WI38 (cell line): ENCODE measurements at regions not wholly inside any gene's neighbourhood (a gene's known extent, or its start where the extent isn't known, plus 50 kb on each side); places are given as distances from the start of the nearest gene placed in this dataset.

ENCODE experiments used
- H3K4me3 ChIP-seq: 2 replicates; pipeline ENCODE4 v1.5.1; 2011; ENCODE audit warnings: low read depth, mild to moderate bottlenecking, control low read depth, low read length
- CTCF ChIP-seq: IDR thresholded peaks from 2 replicates; pipeline ENCODE4 v1.5.1; 2012; ENCODE audit warnings: low read depth, mild to moderate bottlenecking, control low read depth, low read length

GRCh38 chr4:36549252-36549651, 267.8 kb downstream of the DTHD1 start:
- no peak for TF ChIP-seq CTCF
- H3K4me3 ChIP-seq, result no peak overlapping the region

GRCh38 chr4:36549992-36550391, 268.6 kb downstream of the DTHD1 start:
- TF ChIP-seq CTCF, result no peak
- H3K4me3 ChIP-seq, result no peak overlapping the region

- H3K4me3 ChIP-seq, result no peak overlapping the region
- no peak for TF ChIP-seq CTCF
These were observed 270.3 kb downstream of the DTHD1 start for GRCh38 chr4:36551697-36552214.

- no peak overlapping the region for H3K4me3 ChIP-seq
- no peak for TF ChIP-seq CTCF
These were observed 271.6 kb downstream of the DTHD1 start for GRCh38 chr4:36553029-36553428.

GRCh38 chr4:36553453-36553852, 272.0 kb downstream of the DTHD1 start:
- no peak for TF ChIP-seq CTCF
- H3K4me3 ChIP-seq, result no peak overlapping the region

- TF ChIP-seq CTCF, result no peak
- H3K4me3 ChIP-seq, result no peak overlapping the region
These were observed 275.6 kb downstream of the DTHD1 start for GRCh38 chr4:36556984-36557383.

GRCh38 chr4:36568575-36568974, 287.2 kb downstream of the DTHD1 start:
- no peak for TF ChIP-seq CTCF

More at GRCh38 chr4:36568575-36568974, 287.2 kb downstream of the DTHD1 start:
- no peak overlapping the region for H3K4me3 ChIP-seq
